HG03066 (cell line): ENCODE measurements at regions not wholly inside any gene's neighbourhood (a gene's known extent, or its start where the extent isn't known, plus 50 kb on each side); places are given as distances from the start of the nearest gene placed in this dataset.
A peak's percentile ranks its signal among the peaks of the same experiment; 100 is the strongest.
"Not testable (repeated sequence)": the region's sequence is repeated elsewhere in the genome, so short reads cannot be mapped to it uniquely, and the experiment has no call there.

Source experiments
- ATAC-seq: cut with Tn5 transposase; IDR thresholded peaks from one replicate; pipeline ENCODE4 v1.9.1; 2021; ENCODE audit warnings: low read depth; ENCODE audit not compliant: unreplicated experiment

- no peak for ATAC-seq
Observed at GRCh38 chr5:133859073-133859472, 109.4 kb downstream of the C5orf15 start.

DNA sequence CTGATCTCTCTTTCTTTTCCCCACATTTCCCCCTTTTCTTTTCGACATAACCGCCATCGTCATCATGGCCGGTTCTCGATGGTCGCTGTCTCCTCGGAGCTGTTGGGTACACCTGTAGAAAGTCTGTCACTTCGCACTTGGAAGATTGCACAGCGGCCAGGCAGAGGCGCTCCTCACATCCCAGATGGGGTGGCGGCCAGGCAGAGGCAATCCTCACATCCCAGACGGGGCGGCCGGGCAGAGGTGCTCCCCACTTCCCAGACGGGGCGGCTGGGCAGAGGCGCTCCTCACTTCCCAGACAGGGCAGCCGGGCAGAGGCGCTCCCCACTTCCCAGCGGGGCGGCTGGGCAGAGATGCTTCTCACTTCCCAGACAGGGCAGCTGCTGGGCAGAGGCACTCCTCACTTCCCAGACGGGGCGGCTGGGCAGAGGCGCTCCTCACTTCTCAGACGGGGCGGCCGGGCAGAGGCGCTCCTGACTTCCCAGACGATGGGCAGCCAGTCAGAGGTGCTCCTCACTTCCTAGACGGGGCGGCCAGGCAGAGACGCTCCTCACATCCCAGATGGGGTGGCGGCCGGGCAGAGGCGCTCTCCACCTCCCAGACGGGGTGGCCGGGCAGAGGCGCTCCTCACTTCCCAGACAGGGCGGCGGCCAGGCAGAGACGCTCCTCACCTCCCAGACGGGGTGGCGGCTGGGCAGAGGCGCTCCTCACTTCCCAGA is 110.7 kb downstream of the C5orf15 start:
- not testable (repeated sequence) for ATAC-seq

GRCh38 chr5:133854554-133854953 is 113.9 kb downstream of the C5orf15 start:
- ATAC-seq: no peak

- no peak for ATAC-seq
Observed at GRCh38 chr5:133853646-133854365, 114.6 kb downstream of the C5orf15 start.

DNA sequence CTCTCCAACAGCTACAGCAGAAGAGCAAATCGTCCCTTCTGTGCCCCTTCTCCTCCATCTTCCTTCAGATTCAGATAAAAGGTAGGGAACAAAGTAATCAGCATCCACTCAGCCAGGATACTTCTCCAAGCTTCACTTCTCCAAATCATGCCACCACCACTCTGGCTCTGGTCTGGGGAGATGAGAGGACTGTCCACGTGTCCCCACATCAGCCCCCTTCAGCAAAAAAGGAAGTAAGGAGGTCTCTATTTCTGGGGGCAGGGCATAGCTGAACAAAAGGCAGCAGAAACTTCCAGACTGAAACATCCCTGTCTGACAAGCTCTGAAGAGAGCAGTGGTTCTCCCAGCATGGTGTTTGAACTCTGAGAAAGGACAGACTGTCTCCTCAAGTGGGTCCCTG is 116.9 kb downstream of the C5orf15 start:
- no peak for ATAC-seq

- ATAC-seq: no peak
Observed at GRCh38 chr5:133850811-133851210, 117.6 kb downstream of the C5orf15 start.

- no peak for ATAC-seq
Observed at GRCh38 chr5:133849116-133849515, 119.3 kb downstream of the C5orf15 start.

- ATAC-seq: no peak
Observed at GRCh38 chr5:133848341-133848811, 120.0 kb downstream of the C5orf15 start.

GRCh38 chr5:133847886-133848285 is 120.5 kb downstream of the C5orf15 start:
- no peak for ATAC-seq

GRCh38 chr5:133847301-133847700 is 121.1 kb downstream of the C5orf15 start:
- ATAC-seq: no peak

DNA sequence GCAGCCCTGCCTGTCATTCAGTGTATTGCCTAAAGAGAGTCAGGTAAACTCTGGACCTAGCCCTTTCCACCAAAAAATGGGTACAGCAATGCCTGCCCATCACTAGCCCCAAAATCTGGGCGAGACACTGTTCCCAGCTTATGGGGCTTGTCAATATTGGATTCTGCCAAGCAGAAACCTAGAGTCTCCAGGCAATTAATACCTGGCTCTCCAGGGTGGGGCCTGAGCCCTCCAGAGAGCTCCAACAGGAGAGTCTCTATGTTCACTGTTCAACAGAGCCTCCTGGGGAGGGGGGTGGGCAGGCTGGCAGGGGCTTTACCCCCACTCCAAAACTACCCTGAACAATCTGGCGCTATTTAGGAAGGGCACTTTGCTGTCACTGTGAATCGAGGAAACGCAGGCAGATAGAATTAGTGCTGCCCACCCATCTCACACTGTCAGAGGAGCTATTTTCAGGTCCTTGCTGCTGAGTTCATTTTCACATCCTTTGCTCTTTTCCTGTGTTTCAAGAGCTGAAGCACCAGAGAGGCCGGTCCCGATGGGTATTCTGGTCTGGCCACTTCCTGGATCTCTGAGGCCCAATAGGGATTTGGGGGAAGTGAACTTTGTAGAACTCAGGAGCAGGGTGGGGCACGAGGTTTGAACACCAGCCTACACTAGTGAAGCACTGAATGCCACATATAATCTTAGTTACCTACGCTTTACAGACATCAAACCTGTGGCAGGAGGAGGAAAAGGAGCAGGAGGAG is 121.8 kb downstream of the C5orf15 start:
- peak; percentile 58 for ATAC-seq

GRCh38 chr5:133845271-133845670 is 123.2 kb downstream of the C5orf15 start:
- ATAC-seq: no peak

GRCh38 chr5:133844836-133845235 is 123.6 kb downstream of the C5orf15 start:
- no peak for ATAC-seq

GRCh38 chr5:133843911-133844310 is 124.5 kb downstream of the C5orf15 start:
- ATAC-seq: no peak

DNA sequence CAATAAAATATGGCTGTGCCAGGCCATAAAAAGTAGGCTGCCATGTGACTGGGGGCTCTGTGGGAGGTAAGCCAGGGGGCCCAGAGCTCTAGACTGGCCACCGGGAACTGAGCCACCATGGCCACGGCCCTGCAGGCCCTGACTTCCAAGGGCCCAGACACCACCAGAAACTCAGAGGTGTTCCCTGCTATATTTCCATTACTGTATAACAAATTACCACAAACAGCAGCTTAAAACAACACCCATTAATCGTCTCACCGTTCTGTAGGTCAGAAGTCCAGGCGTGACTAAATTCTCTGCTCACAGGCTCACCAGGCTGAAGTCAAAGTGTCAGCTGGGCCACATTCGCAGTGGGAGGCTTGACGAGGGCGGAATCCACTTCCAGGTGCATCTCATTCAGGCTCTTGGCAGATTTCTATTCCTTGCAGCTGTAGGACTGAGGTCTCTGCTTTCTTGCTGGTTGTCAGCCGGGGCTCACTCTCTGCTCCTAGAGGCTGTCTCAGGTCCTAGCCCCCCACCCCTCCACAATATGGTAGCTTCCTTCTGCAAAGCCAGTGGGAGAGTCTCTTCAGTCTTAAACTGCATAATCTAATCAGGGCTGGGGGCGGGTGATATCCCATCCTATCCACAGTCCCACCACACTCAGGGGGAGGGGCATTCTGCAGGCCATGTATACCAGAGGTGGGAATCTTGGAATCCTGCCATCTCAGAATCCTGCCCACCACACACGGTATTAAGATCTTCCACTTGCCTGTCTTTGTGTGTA is 125.4 kb downstream of the C5orf15 start:
- ATAC-seq: no peak

DNA sequence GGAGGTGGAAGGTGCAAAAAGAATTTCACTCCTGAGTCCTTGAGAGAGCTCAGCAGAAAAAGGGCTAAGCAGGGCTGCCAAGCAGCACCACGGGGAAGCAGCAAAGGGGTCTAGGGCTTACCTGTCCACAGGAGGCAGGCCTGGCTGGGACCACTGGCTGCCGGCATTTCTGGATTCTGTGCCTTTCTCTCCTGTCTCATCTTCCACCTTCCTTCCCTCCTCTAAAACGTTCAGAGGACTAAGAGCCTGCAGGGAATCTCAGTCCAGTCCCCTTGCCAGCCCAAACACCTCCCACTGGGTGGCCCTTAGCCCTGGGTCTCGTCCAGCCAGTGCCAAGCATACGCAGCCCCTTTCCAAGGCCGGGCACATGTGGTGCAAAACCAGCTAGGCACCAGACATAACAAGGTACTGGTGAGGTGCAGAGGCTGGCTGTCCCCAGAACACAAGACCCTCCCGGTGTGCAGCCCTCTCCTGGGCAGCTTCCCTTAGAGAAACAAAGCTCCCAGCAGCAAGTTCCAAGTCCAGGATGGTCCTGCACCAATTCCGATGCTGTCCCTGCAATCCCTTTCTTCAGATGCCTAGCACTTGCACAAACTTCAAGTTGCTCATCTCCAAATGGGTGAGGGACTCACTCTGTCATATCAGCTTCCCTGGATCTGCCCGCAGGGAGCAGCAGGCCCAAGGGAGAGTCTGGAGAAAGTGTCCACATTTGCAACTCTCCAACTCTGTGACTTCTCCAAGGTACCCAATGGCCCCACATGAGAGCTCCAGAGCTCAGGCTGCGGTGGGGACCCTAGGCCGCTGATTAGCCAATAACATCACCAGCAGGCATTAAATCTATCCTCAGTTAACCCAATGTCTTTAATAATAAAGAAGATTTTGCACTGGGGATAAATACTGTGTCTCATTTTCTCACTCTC is 126.3 kb downstream of the C5orf15 start:
- no peak for ATAC-seq

- no peak for ATAC-seq
Observed at GRCh38 chr5:133840168-133840567, 128.3 kb downstream of the C5orf15 start.

- no peak for ATAC-seq
Observed at GRCh38 chr5:133839721-133840120, 128.7 kb downstream of the C5orf15 start.

DNA sequence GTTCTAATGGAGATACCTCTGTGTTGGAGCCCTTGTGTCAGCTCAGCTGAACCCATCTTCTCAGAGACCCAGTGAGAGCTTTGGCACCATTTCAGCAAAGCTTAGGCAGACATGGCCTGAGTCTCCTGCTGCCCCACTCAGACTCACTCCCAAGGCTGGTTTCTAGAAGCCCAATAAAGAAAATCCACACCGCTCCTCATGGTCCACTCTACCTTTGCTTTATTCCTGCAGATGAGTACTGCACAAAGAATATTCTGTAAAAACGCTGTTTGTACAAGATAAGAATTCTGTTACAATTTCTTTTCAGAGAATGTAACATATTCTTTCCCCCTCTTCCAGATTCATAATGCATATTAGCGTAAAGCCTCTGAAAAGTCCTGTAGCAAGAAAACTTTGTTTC is 129.3 kb downstream of the C5orf15 start:
- ATAC-seq: no peak

DNA sequence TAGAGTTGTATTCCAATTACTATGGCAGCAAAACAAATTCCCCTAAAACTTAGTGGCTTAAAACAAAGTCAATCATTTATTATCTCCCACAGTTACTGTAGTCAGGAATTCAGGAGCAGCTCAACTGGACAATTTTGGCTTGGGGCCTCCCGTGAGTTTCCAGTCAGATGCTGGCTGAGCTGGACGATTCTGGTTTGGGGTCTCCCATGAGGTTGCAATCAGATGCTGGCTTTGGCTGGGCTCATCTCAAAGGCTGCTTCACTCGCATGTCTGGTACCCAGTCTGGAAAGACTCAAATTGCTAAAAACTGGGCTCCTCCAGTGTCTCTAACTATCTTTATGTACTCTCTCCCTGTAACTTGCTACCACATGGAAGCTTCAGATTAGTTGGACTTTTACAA is 130.1 kb downstream of the C5orf15 start:
- no peak for ATAC-seq
